ENCODE measurements at regions not wholly inside any gene's neighbourhood (a gene's known extent, or its start where the extent isn't known, plus 50 kb on each side); places are given as distances from the start of the nearest gene placed in this dataset.

- TF ChIP-seq ATF3 (CRISPR knock-in tag; IDR thresholded peaks at IDR 0.05), result no peak
- TF ChIP-seq ZNF337 (CRISPR knock-in tag; IDR thresholded peaks at IDR 0.05; ENCODE audit: borderline replicate concordance, low read depth), result no peak
Observed at GRCh38 chr1:190881064-190881463, 403.4 kb upstream of the BRINP3 start (continued).

- no peak overlapping the region for H2AFZ ChIP-seq (ENCODE audit: low read length)
- ChIA-PET CTCF (ENCODE audit: low intra/inter-chr PET ratio, low total read pairs) (no interaction called here), POLR2A (no interaction called here)
- in situ Hi-C loops (cut with HindIII; ENCODE audit: extremely low pct_ligation_motif_present, low pct_unique_long_range_greater_than_20kb), result no loop called here
- H4K20me1 ChIP-seq (ENCODE audit: insufficient read depth, low read length), result no peaks in the 10 kb centered on the region
- no peak overlapping the region for H3K9ac ChIP-seq (ENCODE audit: insufficient read depth, low read depth, low read length)
- H3K27me3 ChIP-seq (ENCODE audit: control insufficient read depth in 1 of 2, insufficient read depth in 2 of 2, low read length in 2 of 2), result no peaks in the 10 kb centered on the region
- no peak overlapping the region for H3K27ac ChIP-seq (ENCODE audit: extremely low read length, insufficient read depth, low read length)
- no peaks in the 10 kb centered on the region for H3K4me1 ChIP-seq (ENCODE audit: insufficient read depth, low read length)
- TF ChIP-seq FOXK1 (CRISPR knock-in tag; IDR thresholded peaks at IDR 0.05; ENCODE audit: borderline replicate concordance, low read depth) (no peak), ZNF275 (CRISPR knock-in tag; IDR thresholded peaks at IDR 0.05; ENCODE audit: borderline replicate concordance) (no peak), ATF5 (CRISPR knock-in tag; IDR thresholded peaks at IDR 0.05; ENCODE audit: low read depth) (no peak), ZNF772 (CRISPR knock-in tag; IDR thresholded peaks at IDR 0.05) (no peak), KLF11 (CRISPR knock-in tag; IDR thresholded peaks at IDR 0.05) (no peak), ZNF234 (CRISPR knock-in tag; conservative IDR thresholded peaks at IDR 0.05) (no peak), ZNF773 (CRISPR knock-in tag; IDR thresholded peaks at IDR 0.05; ENCODE audit: borderline replicate concordance) (no peak), ZNF605 (CRISPR knock-in tag; IDR thresholded peaks at IDR 0.05) (no peak), IKZF1 (IDR thresholded peaks at IDR 0.05) (no peak), ZNF570 (CRISPR knock-in tag; IDR thresholded peaks at IDR 0.05; ENCODE audit: borderline replicate concordance) (no peak)
- FAIRE-seq, result no peak
- intact Hi-C loops (cut with micrococcal nuclease; ENCODE audit: unreplicated experiment), result no loop called here
- no peaks in the 10 kb centered on the region for H3K9me3 ChIP-seq (ENCODE audit: low read length)
- no peak for DNase-seq (ENCODE audit: low spot score)
- no TSS peak for BruUV-seq (replicated peaks)
- WGBS (ENCODE audit: low lambda C conversion rate), result 0% methylated on average over 2 of the region's 2 CpGs
- no peak overlapping the region for H3K4me2 ChIP-seq (ENCODE audit: low read depth, low read length)
- no peaks in the 10 kb centered on the region for H3K79me2 ChIP-seq (ENCODE audit: insufficient read depth, low read length)
- no peaks in the 10 kb centered on the region for H3K36me3 ChIP-seq (replicated peaks in 1 of 2; ENCODE audit: control insufficient read depth in 1 of 2, insufficient read depth in 2 of 2, low read length in 2 of 2)
- H3K4me3 ChIP-seq (replicated peaks in 1 of 3; ENCODE audit: insufficient read depth in 1 of 3, low read depth in 2 of 3, low read length in 3 of 3), result no peak overlapping the region
- ATAC-seq, result no peak
Observed at GRCh38 chr1:190897233-190897632, 419.6 kb upstream of the BRINP3 start.

Data from HepG2 (cell line).